Body of pancreas (tissue), 4 donors: ENCODE measurements at regions not wholly inside any gene's neighbourhood (a gene's known extent, or its start where the extent isn't known, plus 50 kb on each side); places are given as distances from the start of the nearest gene placed in this dataset.

Experiments used
- POLR2A ChIP-seq, 3 donors: fragments of 450-650 bp; IDR thresholded peaks; one replicate each; pipeline ENCODE4 v1.6.1; 2016; ENCODE audit warnings: antibody characterized with exemption in 3 of 3, mild to moderate bottlenecking in 2 of 3
- TF ChIP-seq, protein P1 (sequence below), 7 experiments: fragments of 450-650 bp in 4 of 7; fragments of 200-600 bp in 3 of 7; sonication (generic) in 3 of 7; IDR thresholded peaks; one replicate each; pipeline ENCODE4 v1.5.1; 2016 to 2019; ENCODE audit warnings: antibody characterized with exemption in 7 of 7

DNA sequence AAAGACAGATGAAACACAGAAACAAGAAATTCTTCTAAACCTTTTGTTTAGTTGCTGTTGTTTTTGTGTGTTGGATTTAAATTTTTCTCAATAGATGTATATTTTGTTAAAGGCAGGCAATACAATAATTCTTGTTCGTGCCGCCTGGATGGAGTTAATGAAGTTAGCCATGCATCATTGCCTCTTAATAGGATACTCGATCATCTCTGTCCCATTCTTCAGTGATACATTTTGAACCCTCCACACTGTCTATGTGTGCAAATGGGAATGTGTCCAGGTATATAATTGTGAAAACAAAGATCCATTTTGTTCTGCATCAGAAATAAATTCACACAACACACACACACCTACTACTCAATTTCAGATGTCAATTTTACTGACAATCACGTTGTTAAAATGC lies 186.6 kb upstream of the ADAMTS16 start:
- TF ChIP-seq, protein P1, sequence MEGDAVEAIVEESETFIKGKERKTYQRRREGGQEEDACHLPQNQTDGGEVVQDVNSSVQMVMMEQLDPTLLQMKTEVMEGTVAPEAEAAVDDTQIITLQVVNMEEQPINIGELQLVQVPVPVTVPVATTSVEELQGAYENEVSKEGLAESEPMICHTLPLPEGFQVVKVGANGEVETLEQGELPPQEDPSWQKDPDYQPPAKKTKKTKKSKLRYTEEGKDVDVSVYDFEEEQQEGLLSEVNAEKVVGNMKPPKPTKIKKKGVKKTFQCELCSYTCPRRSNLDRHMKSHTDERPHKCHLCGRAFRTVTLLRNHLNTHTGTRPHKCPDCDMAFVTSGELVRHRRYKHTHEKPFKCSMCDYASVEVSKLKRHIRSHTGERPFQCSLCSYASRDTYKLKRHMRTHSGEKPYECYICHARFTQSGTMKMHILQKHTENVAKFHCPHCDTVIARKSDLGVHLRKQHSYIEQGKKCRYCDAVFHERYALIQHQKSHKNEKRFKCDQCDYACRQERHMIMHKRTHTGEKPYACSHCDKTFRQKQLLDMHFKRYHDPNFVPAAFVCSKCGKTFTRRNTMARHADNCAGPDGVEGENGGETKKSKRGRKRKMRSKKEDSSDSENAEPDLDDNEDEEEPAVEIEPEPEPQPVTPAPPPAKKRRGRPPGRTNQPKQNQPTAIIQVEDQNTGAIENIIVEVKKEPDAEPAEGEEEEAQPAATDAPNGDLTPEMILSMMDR (IDR thresholded peaks at IDR 0.05), result no peak
- no peak for TF ChIP-seq POLR2A (IDR thresholded peaks at IDR 0.05)
